SJCRH30 (cell line): ENCODE measurements at regions not wholly inside any gene's neighbourhood (a gene's known extent, or its start where the extent isn't known, plus 50 kb on each side); places are given as distances from the start of the nearest gene placed in this dataset.

ENCODE experiments used
- DNase-seq, 2 experiments: peaks; one replicate each; pipeline ENCODE4 v3.0.0-alpha.2; 2015 to 2020
- H3K27ac ChIP-seq: fragments of 250-450 bp; sonication (Bioruptor Pico); 2 replicates; pipeline ENCODE4 v1.5.1; 2020; ENCODE audit warnings: mild to moderate bottlenecking, moderate library complexity
- H3K27me3 ChIP-seq: fragments of 250-450 bp; sonication (Bioruptor Pico); 2 replicates; pipeline ENCODE4 v1.5.1; 2020; ENCODE audit warnings: mild to moderate bottlenecking, moderate library complexity
- H3K36me3 ChIP-seq: fragments of 250-450 bp; sonication (Bioruptor Pico); 2 replicates; pipeline ENCODE4 v1.5.1; 2020; ENCODE audit warnings: mild to moderate bottlenecking, moderate library complexity
- H3K4me1 ChIP-seq: fragments of 250-450 bp; sonication (Bioruptor Pico); 2 replicates; pipeline ENCODE4 v1.5.1; 2020; ENCODE audit warnings: mild to moderate bottlenecking, moderate library complexity
- H3K4me3 ChIP-seq: fragments of 250-450 bp; sonication (Bioruptor Pico); 2 replicates; pipeline ENCODE4 v1.5.1; 2020; ENCODE audit warnings: mild to moderate bottlenecking, moderate library complexity
- H3K9me3 ChIP-seq: fragments of 250-450 bp; sonication (Bioruptor Pico); replicated peaks from 2 replicates; pipeline ENCODE4 v1.5.1; 2020; ENCODE audit warnings: mild to moderate bottlenecking, moderate library complexity

DNA sequence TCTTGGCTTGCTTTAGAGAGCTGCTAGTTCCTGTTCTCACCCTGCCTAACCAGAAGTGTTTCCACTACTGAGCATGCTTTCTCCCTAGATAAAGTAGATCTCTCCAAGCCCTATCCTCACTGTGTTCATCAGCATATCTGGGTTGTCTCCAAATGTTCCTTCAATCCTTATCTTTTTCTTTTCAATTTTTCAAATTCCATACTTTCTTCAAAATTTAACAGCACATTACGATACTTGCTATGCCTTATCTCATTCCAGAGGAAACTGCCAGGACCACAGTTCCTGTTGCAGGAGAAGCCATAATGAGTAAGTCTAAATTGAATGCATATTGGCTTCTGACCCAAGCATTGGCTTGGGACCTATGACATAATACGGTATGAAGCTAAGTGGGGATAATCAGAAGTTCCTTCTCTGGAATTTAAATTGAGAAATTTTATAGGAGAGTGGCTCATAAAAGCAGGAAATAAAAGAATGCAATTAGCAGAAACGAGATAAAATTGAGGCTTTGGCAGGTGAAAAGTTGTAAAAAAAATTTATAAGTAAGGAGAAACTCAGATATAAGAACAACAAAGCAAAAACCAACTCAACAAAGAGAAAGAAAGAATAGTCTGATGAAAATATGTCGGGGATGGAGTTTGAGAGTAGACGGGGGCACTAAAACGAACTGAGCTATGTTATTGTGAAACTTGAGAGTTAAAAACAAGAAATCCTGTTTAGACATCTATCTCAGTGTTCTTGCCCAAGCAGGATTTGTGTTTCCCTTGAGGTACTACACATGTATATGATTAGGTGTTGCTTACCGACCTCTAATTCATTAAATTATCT is 631.7 kb upstream of the CCDC54 start:
- no peaks in the 10 kb centered on the region for H3K36me3 ChIP-seq
- H3K27ac ChIP-seq: no peak overlapping the region
- no peaks in the 10 kb centered on the region for H3K4me1 ChIP-seq
- no peaks in the 10 kb centered on the region for H3K27me3 ChIP-seq
- no peaks in the 10 kb centered on the region for H3K9me3 ChIP-seq
- no peak for DNase-seq
- no peak overlapping the region for H3K4me3 ChIP-seq

DNA sequence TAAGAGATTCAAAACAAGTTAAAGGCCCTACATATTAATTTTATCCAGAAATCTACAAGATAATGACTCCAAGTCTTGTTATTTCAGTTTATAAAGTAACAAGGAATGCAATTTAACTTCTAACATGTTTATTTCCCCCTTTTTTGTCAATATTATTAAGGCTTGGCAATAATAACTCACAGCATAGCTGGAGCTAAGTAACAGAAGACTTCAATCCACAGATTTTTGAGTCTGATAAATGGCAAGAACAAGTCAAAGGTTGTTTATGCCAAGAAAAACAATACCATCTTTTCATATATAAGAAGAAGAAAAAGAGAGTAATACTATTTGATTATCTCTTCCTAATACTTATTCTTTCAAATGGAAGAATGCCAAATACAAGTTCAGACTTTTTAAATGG is 631.0 kb upstream of the CCDC54 start:
- DNase-seq: no peak
- H3K27ac ChIP-seq: no peak overlapping the region
- no peak overlapping the region for H3K4me3 ChIP-seq
- no peaks in the 10 kb centered on the region for H3K9me3 ChIP-seq
- no peaks in the 10 kb centered on the region for H3K27me3 ChIP-seq
- no peaks in the 10 kb centered on the region for H3K4me1 ChIP-seq
- H3K36me3 ChIP-seq: no peaks in the 10 kb centered on the region

DNA sequence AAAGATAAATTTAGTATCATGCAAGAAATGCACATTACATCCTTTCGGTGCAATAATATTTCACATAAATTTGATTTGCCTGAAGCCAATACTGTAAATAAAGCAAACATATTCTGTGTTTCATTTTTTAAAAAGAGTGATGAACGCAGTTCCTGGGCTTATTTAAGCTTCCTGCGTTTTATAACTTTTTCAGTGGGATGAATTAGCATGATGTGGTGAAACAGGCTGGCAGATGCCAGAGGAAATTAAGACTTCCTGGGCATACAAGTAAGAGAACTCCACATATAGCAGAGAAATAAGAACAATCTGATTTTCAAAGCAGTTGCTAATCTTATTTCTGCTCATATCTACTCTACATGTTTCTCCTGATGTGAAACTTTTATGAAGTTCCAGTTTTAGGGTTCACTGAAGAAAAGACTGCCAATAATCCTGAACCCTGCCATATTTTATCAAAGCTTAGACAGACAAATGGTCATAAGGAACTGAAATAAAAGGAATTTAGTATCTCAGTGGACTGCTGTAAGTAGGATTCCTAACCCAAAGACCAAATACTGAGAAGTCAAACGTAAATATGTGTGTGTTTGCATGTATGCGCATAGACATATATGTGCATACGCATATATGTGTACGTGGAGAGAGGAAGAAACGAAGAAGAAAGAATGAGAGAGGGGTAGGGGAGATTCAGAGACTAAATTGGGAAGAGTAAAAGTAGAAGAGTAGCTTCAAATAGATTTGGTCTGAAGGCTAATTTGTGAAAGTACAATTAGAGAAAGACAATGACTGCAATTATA is 628.6 kb upstream of the CCDC54 start:
- Histone ChIP-seq H3K4me3 (no peak overlapping the region), H3K9me3 (no peaks in the 10 kb centered on the region), H3K27ac (no peak overlapping the region), H3K4me1 (no peaks in the 10 kb centered on the region), H3K36me3 (no peaks in the 10 kb centered on the region), H3K27me3 (no peaks in the 10 kb centered on the region)
- no peak for DNase-seq

DNA sequence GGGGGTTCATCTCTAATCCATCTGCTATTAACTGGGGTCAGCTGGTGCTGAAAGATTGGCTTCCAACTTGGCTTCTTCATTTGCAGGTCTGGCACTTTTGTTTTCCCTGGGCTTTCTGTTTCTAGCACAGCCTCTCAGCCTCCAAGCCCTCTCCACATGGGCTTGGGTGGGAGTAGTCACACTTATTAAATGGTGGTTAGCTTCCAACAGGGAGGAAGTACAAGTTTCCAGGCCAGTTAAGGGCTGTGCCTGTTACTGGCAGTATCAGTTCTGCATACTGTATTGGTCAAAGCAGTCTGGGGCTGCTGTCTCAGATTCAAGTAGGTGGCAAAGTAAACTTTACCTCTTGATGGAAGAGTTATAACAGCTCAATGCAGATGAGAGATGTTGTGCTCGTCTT is 627.1 kb upstream of the CCDC54 start:
- H3K4me3 ChIP-seq: no peak overlapping the region
- DNase-seq: peak in 1 of 2 experiments; percentile 19
- H3K27me3 ChIP-seq: no peaks in the 10 kb centered on the region
- no peaks in the 10 kb centered on the region for H3K36me3 ChIP-seq
- H3K9me3 ChIP-seq: no peaks in the 10 kb centered on the region
- H3K27ac ChIP-seq: no peak overlapping the region
- no peaks in the 10 kb centered on the region for H3K4me1 ChIP-seq

DNA sequence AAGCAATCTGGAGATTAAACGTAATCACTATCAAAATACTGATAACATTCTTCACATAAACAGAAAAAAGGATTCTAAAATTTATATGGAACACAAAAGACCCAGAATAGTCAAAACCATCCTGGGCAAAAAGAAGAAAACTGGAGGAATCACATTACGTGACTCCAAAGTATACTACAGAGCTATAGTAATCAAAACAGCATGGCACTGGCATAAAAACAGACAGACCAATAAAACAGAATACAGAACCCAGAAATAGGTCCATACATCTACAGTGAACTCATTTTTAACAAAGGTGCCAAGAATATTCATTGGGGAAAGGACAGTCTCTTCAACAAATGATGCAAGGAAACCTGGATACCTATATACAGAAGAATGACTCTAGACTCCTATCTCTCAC is 621.9 kb upstream of the CCDC54 start:
- no peak overlapping the region for H3K4me3 ChIP-seq
- no peak overlapping the region for H3K27ac ChIP-seq
- H3K4me1 ChIP-seq: no peaks in the 10 kb centered on the region
- H3K9me3 ChIP-seq: no peaks in the 10 kb centered on the region
- no peaks in the 10 kb centered on the region for H3K36me3 ChIP-seq
- H3K27me3 ChIP-seq: no peaks in the 10 kb centered on the region
- no peak for DNase-seq

DNA sequence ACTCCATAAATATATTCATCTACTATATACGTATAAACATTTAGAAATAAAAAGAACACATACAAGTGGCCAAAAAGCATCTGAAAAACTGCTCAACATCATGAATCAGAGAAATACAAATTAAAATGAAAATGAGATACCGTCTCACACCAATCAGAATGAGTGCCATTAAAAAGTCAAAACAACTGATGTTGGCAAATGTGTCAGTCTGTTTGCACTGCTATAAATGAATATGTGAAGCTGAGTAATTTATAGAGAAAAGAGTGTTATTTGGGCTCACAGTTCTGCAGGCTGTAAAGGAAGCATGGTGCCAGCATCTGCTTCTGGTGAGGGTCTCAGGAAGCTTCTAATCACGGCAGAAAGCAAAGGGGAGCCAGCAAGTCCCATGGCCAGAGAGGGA is 620.3 kb upstream of the CCDC54 start:
- no peaks in the 10 kb centered on the region for H3K36me3 ChIP-seq

DNA sequence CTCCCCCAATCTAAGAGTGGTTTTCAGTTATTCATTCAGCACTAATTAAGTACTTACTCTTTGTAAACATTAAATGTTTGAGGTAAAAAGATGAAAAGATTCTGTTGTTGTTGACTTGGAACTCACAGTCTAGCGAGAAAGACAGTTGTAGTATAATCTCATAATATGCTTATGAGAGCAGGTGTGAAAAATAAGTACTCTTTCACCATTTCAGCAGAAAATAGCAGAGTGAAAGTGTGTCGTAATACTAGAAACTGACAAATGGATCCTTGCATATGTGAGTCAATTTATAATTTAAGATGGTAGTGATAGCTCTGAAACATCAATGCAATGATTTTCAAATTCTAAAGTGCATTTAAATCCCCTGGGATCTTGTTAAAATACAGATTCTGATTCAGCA is 618.8 kb upstream of the CCDC54 start:
- Histone ChIP-seq H3K4me1 (no peaks in the 10 kb centered on the region), H3K4me3 (no peak overlapping the region), H3K36me3 (no peaks in the 10 kb centered on the region), H3K27ac (no peak overlapping the region), H3K9me3 (no peaks in the 10 kb centered on the region), H3K27me3 (no peaks in the 10 kb centered on the region)
- DNase-seq: no peak

More for the DNA sequence above, 620.3 kb upstream of the CCDC54 start:
- Histone ChIP-seq H3K4me1 (no peaks in the 10 kb centered on the region), H3K4me3 (no peak overlapping the region), H3K27me3 (no peaks in the 10 kb centered on the region), H3K9me3 (no peaks in the 10 kb centered on the region), H3K27ac (no peak overlapping the region)
- no peak for DNase-seq

DNA sequence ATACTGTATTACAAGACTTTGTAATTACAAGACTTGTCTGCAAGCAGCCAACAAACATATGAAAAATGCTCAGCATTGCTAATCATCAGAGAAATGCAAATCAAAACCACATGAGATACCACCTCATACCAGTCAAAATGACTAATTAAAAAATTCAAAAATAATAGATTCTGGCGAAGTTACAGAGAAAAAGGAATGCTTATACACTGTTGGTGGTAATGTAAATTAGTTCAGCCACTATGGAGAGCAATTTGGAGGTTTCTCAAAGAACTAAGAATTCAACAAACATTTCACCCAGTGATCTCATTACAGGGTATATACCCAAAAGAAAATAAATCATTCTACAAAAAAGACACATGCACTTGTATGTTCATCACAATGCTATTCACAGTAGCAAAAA is 617.5 kb upstream of the CCDC54 start:
- no peaks in the 10 kb centered on the region for H3K9me3 ChIP-seq
- H3K4me3 ChIP-seq: no peak overlapping the region
- H3K27ac ChIP-seq: no peak overlapping the region
- no peaks in the 10 kb centered on the region for H3K27me3 ChIP-seq
- H3K36me3 ChIP-seq: no peaks in the 10 kb centered on the region
- no peaks in the 10 kb centered on the region for H3K4me1 ChIP-seq
- no peak for DNase-seq

DNA sequence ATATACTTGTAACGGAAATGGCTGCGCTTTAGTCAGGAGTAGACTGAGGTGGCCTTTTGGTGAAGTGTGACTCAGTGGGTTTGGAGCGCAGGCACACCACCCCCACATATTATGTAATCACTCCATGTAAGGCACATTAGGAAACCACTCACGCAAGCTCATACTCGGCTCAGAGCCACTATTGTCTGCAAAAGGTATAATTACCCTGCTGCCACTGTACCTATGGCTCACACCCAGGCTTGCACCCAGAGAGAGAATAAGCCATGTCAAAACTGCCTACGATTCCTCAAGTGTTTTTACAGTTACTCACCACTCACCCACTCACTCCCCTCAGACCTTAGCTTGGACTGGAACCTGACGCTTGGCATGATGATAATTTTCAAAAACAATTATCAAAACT is 611.9 kb upstream of the CCDC54 start:
- no peaks in the 10 kb centered on the region for H3K9me3 ChIP-seq
- no peak overlapping the region for H3K4me3 ChIP-seq
- H3K27ac ChIP-seq: no peak overlapping the region
- H3K27me3 ChIP-seq: no peaks in the 10 kb centered on the region
- no peaks in the 10 kb centered on the region for H3K36me3 ChIP-seq
- no peak for DNase-seq
- no peaks in the 10 kb centered on the region for H3K4me1 ChIP-seq

DNA sequence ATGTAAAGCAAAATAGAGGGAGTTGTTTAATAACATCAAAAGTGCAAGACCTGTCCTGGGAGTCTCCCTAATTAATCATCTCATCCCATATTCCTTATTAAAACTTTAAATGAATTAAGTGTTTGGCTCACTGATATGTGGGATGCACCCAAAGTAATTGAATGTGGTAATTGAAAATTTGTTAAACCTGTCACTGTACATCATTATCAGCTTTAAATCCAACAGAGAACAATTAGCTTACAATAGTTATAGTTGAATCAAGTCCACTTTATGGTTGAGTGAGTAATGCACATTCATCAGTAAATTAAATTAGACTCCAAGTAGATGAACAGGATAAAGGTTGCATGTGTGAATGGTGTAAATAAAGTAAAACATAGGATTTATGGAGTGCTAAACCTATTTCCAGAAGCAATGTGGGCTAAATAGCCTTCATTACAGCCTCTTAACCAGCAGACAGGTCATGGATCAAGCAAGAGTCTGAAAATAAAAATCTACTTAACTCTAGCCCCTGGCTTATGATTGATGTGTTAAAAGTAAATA is 608.2 kb upstream of the CCDC54 start:
- no peak for DNase-seq
- Histone ChIP-seq H3K27me3 (no peaks in the 10 kb centered on the region), H3K36me3 (no peaks in the 10 kb centered on the region), H3K9me3 (no peaks in the 10 kb centered on the region), H3K27ac (no peak overlapping the region), H3K4me1 (no peaks in the 10 kb centered on the region), H3K4me3 (no peak overlapping the region)

DNA sequence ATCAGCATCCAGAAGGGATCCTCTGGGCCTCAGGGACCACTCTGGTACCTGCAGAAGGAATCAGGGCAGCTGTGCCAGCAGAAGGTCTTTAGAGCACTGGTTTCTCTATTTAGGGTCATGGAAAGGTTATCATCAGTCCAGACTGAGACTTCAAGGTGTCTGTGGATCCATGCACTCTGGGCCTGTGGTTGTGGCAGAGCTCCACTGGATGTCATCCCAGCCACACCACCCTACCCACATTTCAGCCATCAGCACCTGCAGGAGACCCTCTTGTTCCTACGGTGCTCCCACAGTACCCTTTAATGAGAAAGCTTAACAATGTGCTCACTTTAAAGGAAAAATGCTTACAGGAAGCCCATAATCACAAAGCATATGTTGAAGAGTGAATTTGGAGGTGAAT is 603.4 kb upstream of the CCDC54 start:
- Histone ChIP-seq H3K4me1 (no peaks in the 10 kb centered on the region), H3K4me3 (no peak overlapping the region), H3K9me3 (no peaks in the 10 kb centered on the region), H3K36me3 (no peaks in the 10 kb centered on the region), H3K27me3 (no peaks in the 10 kb centered on the region), H3K27ac (no peak overlapping the region)
- DNase-seq: no peak

DNA sequence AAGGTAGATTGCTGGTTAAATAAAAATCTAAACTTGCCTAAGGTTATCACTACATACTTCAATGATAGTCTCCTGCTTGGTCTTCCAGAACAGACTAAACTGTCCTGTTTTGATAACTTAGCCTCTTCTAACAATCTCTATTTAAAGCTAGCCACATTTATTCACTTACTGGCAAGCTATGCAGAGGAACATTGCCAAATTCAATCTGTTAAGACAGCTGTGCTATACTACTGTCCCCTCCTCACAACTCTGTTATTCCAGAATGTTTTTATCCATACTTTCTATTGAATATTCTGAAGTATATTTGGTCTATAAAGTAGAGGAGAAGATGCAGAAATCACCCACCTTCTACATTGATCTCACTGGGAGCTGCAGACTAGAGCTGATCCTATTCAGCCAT is 594.0 kb upstream of the CCDC54 start:
- Histone ChIP-seq H3K36me3 (no peaks in the 10 kb centered on the region), H3K9me3 (no peaks in the 10 kb centered on the region), H3K4me3 (no peak overlapping the region), H3K27me3 (no peaks in the 10 kb centered on the region), H3K4me1 (no peaks in the 10 kb centered on the region), H3K27ac (no peak overlapping the region)
- no peak for DNase-seq

DNA sequence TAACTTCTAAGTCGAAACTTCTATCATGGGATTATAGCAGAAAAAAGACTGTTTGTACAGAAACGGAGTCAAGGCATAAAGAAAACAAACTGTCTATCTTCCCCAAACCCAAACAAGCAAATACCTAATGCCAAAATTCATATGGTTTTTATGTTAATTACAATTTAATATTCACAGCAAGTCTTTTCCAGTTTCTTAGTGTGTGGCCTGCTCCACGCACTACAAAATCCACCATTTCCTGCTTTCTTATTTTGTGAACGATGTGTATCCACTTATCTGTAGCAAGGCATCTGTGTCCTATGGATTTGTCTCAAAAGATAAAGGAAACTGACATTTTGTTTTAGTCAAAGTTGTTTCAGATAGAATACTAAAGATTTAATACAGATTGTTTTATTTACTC is 588.0 kb upstream of the CCDC54 start:
- H3K36me3 ChIP-seq: no peaks in the 10 kb centered on the region
- H3K27me3 ChIP-seq: no peaks in the 10 kb centered on the region
- DNase-seq: no peak
- H3K4me1 ChIP-seq: no peaks in the 10 kb centered on the region
- no peak overlapping the region for H3K4me3 ChIP-seq
- no peaks in the 10 kb centered on the region for H3K9me3 ChIP-seq
- no peak overlapping the region for H3K27ac ChIP-seq

DNA sequence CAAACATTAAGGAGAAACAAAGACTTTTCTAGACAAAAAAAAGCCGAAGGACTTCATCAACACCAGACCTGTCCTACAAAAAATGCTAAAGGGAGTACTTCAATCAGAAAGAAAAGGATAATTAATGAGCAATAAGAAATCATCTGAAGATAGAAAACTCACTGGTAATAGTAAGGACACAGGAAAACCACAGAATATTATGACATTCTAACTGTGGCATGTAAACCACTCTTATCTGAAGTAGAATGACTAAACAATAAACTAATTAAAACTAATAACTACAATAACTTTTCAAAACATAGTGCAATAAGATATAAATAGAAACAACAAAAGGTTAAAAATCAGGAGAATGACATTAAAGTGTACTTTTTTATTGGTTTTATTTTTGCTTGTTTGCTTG is 584.5 kb upstream of the CCDC54 start:
- no peak overlapping the region for H3K27ac ChIP-seq
- no peaks in the 10 kb centered on the region for H3K4me1 ChIP-seq
- H3K27me3 ChIP-seq: no peaks in the 10 kb centered on the region
- no peaks in the 10 kb centered on the region for H3K9me3 ChIP-seq
- DNase-seq: no peak
- H3K36me3 ChIP-seq: no peaks in the 10 kb centered on the region
- H3K4me3 ChIP-seq: no peak overlapping the region

DNA sequence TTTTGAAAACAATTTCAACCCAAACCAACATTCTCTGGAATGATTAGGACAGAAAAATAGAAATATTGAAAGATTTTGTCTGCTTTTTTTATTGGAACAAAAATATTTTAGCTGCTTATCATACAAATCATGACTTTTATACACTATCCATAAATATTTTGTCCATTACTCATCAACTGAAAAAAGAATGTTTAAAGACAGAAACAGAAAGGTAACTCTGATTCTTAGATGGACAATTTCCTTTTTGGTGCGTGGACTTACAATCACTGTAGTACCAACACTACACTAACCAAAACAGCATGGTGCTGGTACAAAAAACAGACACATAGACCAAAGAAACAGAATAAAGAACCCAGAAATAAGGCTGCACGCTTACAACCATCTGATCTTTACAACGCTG is 582.8 kb upstream of the CCDC54 start:
- H3K27me3 ChIP-seq: no peaks in the 10 kb centered on the region
- H3K9me3 ChIP-seq: no peaks in the 10 kb centered on the region
- no peak overlapping the region for H3K4me3 ChIP-seq
- no peak overlapping the region for H3K27ac ChIP-seq
- no peak for DNase-seq
- H3K36me3 ChIP-seq: no peaks in the 10 kb centered on the region
- no peaks in the 10 kb centered on the region for H3K4me1 ChIP-seq
